Activated T-cell treated with anti-CD3 and anti-CD28 coated beads for 24 hours (primary cell): ENCODE measurements at regions not wholly inside any gene's neighbourhood (a gene's known extent, or its start where the extent isn't known, plus 50 kb on each side); places are given as distances from the start of the nearest gene placed in this dataset.

Source experiments
- DNase-seq: peaks from one replicate; pipeline ENCODE4 v3.0.0-alpha.2; 2020; ENCODE audit warnings: low read depth

GRCh38 chr4:137676357-137676998 lies 144.2 kb upstream of the PCDH18 start:
- no peak for DNase-seq

DNA sequence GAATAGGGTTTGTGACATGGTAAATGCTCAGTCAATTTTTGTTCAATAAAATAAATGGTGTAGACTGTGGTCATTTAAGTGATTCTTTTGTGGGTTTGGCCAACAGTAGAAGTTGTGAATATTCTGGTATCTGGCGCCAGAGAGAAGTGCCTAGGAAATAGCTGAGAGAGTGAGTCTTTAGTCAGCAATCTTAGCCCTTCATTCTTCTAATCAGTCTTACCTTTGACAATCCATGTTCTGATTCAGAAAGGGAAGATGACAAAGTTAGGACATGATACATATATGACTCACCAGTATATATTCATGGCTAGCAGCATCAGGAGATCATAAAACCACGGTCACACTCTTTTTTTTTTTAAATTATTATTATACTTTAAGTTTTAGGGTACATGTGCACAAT lies 141.8 kb upstream of the PCDH18 start:
- no peak for DNase-seq

DNA sequence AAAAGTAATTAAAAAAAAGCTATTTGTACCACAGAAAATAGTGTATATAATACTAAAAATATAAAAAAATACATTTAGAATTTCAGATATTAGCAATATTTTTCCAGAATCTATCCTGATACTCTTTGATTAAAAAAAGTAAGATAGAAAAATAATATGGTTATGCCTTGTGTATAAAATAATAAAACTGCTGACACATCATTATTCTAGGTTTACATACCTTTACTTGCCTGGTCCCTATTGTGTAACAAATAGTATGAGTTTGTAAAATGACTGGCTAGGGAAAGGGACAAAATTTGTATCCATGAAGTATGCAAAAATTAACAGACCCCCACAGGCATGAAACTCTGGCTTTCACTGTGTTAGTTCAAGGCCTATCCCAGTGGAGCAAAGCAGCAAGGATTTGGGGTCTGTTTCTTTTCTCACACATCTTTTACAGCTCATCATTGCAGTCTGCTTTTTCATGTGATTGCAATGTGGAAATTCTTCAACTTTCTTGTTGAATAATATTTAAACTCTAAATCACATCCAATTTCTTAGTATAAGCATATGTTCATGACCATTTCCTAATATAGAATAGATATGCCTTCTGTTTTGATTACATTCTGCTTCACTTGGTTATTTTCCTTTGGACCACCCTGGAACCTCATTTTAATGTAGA lies 136.7 kb upstream of the PCDH18 start:
- no peak for DNase-seq

- DNase-seq = no peak
These were observed 132.1 kb upstream of the PCDH18 start for GRCh38 chr4:137664416-137664815.

DNA sequence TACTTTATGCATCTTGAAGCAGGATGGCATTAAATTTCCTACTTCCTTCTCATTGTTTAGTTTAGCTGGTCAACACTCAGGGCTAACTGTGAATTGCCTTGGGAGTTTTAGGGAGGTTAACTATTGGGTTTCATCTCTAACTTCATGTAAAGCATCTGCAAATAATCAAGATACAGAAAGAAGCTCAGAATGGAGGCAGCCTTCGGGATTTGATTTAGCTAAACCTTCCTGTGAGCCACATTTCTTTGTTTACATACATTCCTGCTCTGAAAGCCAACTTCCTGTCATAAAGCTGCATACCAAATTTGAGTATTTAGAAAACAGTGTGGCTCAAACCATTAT lies 131.7 kb upstream of the PCDH18 start:
- DNase-seq = no peak

GRCh38 chr4:137663251-137664045 lies 131.2 kb upstream of the PCDH18 start:
- DNase-seq = no peak

- DNase-seq = no peak
These were observed 129.4 kb upstream of the PCDH18 start for GRCh38 chr4:137661693-137662092.

DNA sequence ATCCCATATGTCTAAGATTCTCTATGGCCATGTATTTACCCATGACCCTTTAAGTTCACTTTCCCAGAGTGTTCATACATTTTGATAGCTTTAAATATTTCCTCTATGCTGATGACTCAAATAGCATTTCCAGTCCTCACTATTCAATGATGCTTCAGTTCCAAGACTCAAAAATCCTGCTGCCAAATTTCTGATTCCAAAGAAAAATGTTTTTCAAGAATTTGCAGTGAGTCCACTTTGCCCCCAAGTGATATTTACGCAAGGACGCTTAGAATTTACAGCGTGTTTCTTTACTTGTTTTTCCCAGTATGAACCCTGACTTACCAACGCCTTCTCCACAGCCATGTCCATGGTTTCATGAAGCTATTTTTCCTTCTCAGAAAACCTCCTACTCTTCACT lies 127.9 kb upstream of the PCDH18 start:
- DNase-seq = no peak

- DNase-seq = no peak
These were observed 127.1 kb upstream of the PCDH18 start for GRCh38 chr4:137659431-137659830.

- no peak for DNase-seq
These were observed 124.4 kb upstream of the PCDH18 start for GRCh38 chr4:137656661-137657060.

DNA sequence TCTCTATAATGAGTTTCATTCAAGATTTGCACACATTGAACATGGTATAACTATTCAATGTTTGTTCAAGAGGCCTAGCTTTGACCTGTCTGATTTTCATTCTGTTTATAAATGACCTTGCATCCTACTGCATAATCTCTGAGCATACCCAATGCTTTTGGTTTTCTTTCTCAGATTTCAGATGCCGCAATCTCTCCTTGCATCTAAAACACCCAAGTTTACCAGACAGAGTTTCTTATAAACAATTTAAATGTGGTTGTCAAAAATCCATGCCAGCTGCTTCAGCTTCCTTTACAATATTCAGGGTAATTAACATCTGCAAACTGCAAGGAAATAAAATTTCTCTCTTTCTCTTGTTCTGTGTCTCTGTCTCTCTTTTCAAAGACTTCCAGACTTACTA lies 123.0 kb upstream of the PCDH18 start:
- no peak for DNase-seq

DNA sequence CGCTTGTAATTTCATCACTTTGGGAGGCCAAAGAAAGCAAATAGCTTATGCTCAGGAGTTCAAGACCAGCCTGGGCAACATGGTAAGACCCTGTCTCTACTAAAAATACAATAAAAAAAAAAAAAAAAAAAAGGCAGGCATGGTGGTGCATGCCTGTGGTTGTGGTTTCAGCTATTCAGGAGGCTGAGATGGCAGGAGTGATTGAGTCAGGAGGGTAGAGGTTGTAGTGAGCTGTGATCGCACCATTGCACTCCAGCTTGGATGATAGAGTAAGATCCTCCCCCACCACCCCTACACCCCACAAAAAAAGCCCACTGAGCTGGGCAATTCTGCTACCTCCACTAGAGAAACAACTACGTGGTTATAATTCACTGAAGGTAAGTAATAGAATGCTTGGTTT lies 118.8 kb upstream of the PCDH18 start:
- no peak for DNase-seq

GRCh38 chr4:137649711-137650450 lies 117.6 kb upstream of the PCDH18 start:
- DNase-seq = no peak

DNA sequence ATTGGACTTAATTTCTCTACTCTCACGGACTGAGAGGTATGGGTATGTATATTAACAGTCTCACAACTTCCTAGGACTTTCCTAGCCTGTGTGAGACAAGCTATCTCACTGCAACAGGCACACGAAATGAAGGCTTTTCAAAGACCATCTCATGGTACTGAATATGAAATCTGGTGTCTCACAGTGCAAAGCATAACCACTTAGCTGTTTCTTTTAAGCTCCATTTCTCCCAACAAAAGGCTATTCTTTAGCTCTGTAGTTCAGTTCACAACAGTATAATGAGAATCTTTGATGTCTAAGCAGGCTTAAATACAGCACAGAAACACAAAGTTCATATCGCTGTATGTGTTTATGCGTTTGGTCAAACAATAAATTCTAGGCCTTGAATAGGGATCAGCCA lies 116.2 kb upstream of the PCDH18 start:
- DNase-seq = no peak

DNA sequence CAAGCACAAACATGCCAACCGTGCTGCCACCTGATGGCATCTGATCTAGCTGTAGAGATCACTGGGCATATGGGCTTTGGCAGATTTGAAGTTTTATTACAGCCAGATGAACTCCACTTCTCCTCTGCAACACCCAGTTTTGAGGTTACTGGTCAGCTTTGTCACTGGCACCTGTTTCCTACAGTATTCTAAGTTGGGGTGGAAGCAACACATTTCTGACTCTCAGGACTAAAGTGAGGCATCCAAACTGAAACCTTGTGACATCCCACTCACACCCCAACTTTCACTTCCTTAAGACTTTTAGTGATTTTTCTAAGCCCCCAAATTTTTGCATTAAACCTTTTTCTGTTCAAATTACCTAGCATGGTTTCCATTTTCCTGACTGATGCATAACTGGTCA lies 115.1 kb upstream of the PCDH18 start:
- DNase-seq = no peak

GRCh38 chr4:137644201-137644600 lies 111.9 kb upstream of the PCDH18 start:
- DNase-seq = no peak

- DNase-seq = no peak
These were observed 109.2 kb upstream of the PCDH18 start for GRCh38 chr4:137641544-137641943.

GRCh38 chr4:137640838-137641158 lies 108.5 kb upstream of the PCDH18 start:
- no peak for DNase-seq

DNA sequence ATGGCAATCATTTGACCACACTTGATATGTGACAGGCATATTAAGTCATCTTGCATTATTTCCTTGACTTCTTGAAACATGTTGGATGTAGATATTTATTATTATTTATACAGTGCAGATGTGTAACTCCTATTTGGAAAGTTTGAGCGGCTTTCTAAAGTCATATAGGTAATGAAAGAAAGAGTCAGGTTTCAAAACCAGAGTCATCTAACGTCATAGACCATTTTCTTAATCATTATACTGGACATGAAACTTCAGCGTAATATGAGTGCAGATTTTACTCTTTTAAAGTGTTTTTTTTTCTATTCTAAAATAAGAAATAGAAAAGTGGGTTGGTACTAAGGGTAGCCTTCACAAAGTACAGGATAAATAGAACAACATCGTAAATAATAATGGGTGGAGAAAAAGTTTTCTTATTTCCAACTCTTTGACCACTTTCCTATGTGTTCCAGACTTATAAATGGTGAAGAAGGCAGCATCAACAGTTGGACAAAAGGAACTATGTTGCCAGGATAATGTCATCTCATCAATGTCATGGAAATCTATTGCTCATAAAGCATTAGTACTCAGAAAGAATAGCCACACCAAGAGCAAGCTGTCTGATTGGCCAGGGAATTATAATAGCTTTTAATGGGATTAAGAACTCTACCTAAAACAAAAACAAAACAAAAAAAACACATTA lies 108.0 kb upstream of the PCDH18 start:
- no peak for DNase-seq

DNA sequence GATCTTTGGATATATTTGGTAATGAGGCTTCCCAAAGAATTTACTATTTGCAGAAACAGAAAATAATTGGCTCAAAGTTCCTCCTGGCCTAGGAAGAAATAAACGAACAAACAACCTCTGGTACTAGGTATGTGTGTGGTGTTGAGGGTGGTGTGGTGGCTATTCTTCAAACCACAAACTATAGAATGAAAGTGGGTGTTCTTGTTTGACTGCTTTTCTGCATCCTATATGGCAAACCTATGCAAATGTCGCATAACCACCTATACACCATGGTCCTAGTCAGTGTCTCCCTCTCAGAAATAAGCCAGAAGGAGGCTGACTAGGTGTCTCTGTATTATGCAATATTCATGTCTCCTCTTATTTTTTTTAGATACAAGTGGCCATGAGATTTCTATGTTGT lies 106.6 kb upstream of the PCDH18 start:
- DNase-seq = no peak

- DNase-seq = no peak
These were observed 103.3 kb upstream of the PCDH18 start for GRCh38 chr4:137635601-137636000.

DNA sequence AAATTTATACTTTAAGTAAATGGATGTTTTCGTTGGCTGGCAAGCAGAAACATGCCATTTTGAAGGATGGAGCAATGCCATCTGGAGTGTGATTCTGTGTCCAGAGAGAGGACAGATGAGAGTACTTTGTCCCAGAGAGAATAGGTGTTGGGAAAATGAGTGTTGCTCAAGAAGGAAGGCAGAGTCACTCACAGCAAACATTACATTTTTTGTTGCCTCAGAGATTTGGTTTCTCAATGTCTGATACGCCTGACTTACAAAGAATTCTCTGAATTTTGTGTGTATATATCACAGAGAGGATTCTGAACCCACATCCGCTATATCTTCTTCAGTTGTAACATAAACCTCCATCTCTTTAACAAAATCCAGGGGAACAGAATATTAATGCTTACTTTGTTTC lies 102.8 kb upstream of the PCDH18 start:
- DNase-seq = no peak
